Kidney (tissue), 13 donors: ENCODE measurements at regions not wholly inside any gene's neighbourhood (a gene's known extent, or its start where the extent isn't known, plus 50 kb on each side); places are given as distances from the start of the nearest gene placed in this dataset.

Source experiments
- DNase-seq, 5 donors: peaks; one replicate each; pipeline ENCODE4 v3.0.0-alpha.2; 2013 to 2020
- FAIRE-seq: peaks from 2 replicates; lab custom pipeline; 2012; peaks lifted over from hg19 to GRCh38; lab: Jason Lieb, UNC
- H3K27ac ChIP-seq, 2 donors: one replicate each; pipeline ENCODE4 v1.7.0; 2013; ENCODE audit warnings: low read depth in 2 of 2, low read length in 2 of 2, inconsistent platforms in 1 of 2
- H3K27me3 ChIP-seq: one replicate; pipeline ENCODE4 v1.7.1; 2013; ENCODE audit warnings: low read length, inconsistent platforms; ENCODE audit not compliant: control insufficient read depth, insufficient read depth
- H3K36me3 ChIP-seq, 3 donors: one replicate each; pipeline versions ENCODE4 v1.7.0 to v1.7.1; 2013; ENCODE audit warnings: low read length in 3 of 3, control low read depth in 1 of 3, inconsistent platforms in 1 of 3; ENCODE audit not compliant: insufficient read depth in 3 of 3, control insufficient read depth in 2 of 3
- H3K4me1 ChIP-seq, 3 donors: one replicate each; pipeline versions ENCODE4 v1.7.0 to v1.7.1; 2013; ENCODE audit warnings: low read length in 3 of 3, inconsistent platforms in 1 of 3, low read depth in 1 of 3; ENCODE audit not compliant: control insufficient read depth in 2 of 3, insufficient read depth in 2 of 3
- H3K4me3 ChIP-seq, 3 donors: one replicate each; pipeline versions ENCODE4 v1.7.0 to v1.8.1; 2013; ENCODE audit warnings: low read length in 3 of 3, control low read depth in 1 of 3, inconsistent platforms in 1 of 3
- H3K9ac ChIP-seq, 3 donors: one replicate each; pipeline versions ENCODE4 v1.7.0 to v1.7.1; 2013; ENCODE audit warnings: low read length in 3 of 3, control low read depth in 1 of 3, inconsistent platforms in 1 of 3
- H3K9me3 ChIP-seq, 3 donors: one replicate each; pipeline versions ENCODE4 v1.7.0 to v1.7.1; 2013; ENCODE audit warnings: low read length in 3 of 3, control low read depth in 1 of 3, inconsistent platforms in 1 of 3; ENCODE audit not compliant: control insufficient read depth in 2 of 3, insufficient read depth in 1 of 3
- intact Hi-C: fragments of 100-400 bp; cut with DNase I; formaldehyde crosslinking; loops from one replicate; pipeline ENCODE4 v1.11.1; 2022
- TF ChIP-seq, protein P1 (sequence below): IDR thresholded peaks from 3 replicates; pipeline ENCODE4 v1.5.1; 2012; ENCODE audit warnings: mild to moderate bottlenecking, moderate library complexity, borderline replicate concordance; ENCODE audit not compliant: insufficient read depth; ENCODE audit errors: extremely low read depth
- donor health status: control.
- donor health status: control.
- donor health status: control.
- donor health status: control.
- donor health status: control.
- donor health status: DM: yes; HTN: yes; CAD: no.
- donor health status: Normal renal cell carcinoma (clear cell type).

DNA sequence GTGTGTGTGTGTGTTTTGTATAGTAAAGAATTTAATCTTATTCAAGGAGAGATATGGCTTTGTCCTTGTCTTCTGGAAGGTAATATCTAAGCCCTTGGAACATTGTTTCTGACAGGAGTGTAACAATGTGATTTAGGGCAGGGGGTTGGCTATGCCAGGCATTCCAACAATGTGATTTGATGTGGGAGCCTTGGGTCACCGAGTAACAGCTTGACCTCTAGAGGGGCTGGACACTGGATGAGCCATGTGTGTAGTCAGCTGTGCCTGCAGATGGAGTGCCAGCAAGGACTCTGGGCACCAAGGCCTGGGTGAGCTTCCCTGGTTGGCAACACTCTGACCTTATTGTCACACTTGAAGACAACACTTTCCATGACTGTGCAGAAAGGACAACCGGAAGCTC lies 336.1 kb upstream of the ZP4 start:
- H3K27me3 ChIP-seq: no peaks in the 10 kb centered on the region
- no peak overlapping the region for H3K27ac ChIP-seq
- H3K4me1 ChIP-seq: no peaks in the 10 kb centered on the region
- no peaks in the 10 kb centered on the region for H3K9me3 ChIP-seq
- intact Hi-C loops: no loop called here
- no peaks in the 10 kb centered on the region for H3K36me3 ChIP-seq
- TF ChIP-seq, protein P1, sequence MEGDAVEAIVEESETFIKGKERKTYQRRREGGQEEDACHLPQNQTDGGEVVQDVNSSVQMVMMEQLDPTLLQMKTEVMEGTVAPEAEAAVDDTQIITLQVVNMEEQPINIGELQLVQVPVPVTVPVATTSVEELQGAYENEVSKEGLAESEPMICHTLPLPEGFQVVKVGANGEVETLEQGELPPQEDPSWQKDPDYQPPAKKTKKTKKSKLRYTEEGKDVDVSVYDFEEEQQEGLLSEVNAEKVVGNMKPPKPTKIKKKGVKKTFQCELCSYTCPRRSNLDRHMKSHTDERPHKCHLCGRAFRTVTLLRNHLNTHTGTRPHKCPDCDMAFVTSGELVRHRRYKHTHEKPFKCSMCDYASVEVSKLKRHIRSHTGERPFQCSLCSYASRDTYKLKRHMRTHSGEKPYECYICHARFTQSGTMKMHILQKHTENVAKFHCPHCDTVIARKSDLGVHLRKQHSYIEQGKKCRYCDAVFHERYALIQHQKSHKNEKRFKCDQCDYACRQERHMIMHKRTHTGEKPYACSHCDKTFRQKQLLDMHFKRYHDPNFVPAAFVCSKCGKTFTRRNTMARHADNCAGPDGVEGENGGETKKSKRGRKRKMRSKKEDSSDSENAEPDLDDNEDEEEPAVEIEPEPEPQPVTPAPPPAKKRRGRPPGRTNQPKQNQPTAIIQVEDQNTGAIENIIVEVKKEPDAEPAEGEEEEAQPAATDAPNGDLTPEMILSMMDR: no peak
- H3K9ac ChIP-seq: no peak overlapping the region
- DNase-seq (no peak), FAIRE-seq (no peak)
- no peak overlapping the region for H3K4me3 ChIP-seq

DNA sequence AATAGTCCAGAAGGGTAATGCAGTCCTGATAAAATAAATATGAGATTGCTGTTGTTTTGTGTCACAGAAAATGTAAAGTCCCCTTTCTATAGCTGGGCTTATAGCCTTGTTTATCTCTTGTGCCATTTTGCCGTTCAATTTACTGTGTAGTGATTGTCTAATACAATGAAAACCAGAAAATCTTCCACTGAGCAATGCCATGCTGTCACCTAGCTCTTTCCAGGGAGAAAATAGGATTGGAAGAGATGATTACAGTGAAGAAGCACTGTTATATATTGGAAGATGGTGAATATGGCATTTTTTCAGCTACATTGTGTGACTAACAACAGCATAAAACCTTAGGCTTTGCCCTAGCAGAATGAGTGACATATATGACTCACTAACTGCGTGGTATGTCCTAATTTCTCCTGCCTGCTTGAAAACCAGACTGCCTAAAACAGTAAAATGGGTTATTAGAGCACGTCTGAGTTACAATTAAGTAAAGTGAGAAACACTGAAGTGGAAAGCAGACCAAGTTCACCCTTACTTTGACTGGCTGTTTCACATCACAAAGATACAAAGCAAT lies 332.4 kb upstream of the ZP4 start:
- H3K4me3 ChIP-seq: no peak overlapping the region
- intact Hi-C loops: no loop called here
- H3K27me3 ChIP-seq: no peaks in the 10 kb centered on the region
- DNase-seq (no peak), FAIRE-seq (no peak)
- H3K36me3 ChIP-seq: no peaks in the 10 kb centered on the region
- no peak overlapping the region for H3K9ac ChIP-seq
- TF ChIP-seq, protein P1: no peak
- H3K27ac ChIP-seq: no peak overlapping the region
- no peaks in the 10 kb centered on the region for H3K4me1 ChIP-seq
- no peaks in the 10 kb centered on the region for H3K9me3 ChIP-seq

GRCh38 chr1:238221738-238222137 lies 331.0 kb upstream of the ZP4 start:
- TF ChIP-seq, protein P1: no peak

GRCh38 chr1:238214449-238214848 lies 323.7 kb upstream of the ZP4 start:
- Histone ChIP-seq H3K36me3 (no peaks in the 10 kb centered on the region), H3K27me3 (no peaks in the 10 kb centered on the region), H3K9me3 (no peaks in the 10 kb centered on the region), H3K9ac (no peak overlapping the region), H3K4me1 (no peaks in the 10 kb centered on the region), H3K4me3 (no peak overlapping the region), H3K27ac (no peak overlapping the region)
- intact Hi-C loops: no loop called here
- DNase-seq (no peak), FAIRE-seq (no peak)
- TF ChIP-seq, protein P1: no peak

More at GRCh38 chr1:238221738-238222137, 331.0 kb upstream of the ZP4 start:
- no peaks in the 10 kb centered on the region for H3K9me3 ChIP-seq
- no peak for DNase-seq
- no peak for FAIRE-seq
- no peak overlapping the region for H3K9ac ChIP-seq
- H3K4me3 ChIP-seq: no peak overlapping the region
- no peak overlapping the region for H3K27ac ChIP-seq
- intact Hi-C loops: no loop called here
- H3K36me3 ChIP-seq: no peaks in the 10 kb centered on the region
- H3K4me1 ChIP-seq: no peaks in the 10 kb centered on the region
- no peaks in the 10 kb centered on the region for H3K27me3 ChIP-seq
